ENCODE measurements at regions not wholly inside any gene's neighbourhood (a gene's known extent, or its start where the extent isn't known, plus 50 kb on each side); places are given as distances from the start of the nearest gene placed in this dataset.

DNA sequence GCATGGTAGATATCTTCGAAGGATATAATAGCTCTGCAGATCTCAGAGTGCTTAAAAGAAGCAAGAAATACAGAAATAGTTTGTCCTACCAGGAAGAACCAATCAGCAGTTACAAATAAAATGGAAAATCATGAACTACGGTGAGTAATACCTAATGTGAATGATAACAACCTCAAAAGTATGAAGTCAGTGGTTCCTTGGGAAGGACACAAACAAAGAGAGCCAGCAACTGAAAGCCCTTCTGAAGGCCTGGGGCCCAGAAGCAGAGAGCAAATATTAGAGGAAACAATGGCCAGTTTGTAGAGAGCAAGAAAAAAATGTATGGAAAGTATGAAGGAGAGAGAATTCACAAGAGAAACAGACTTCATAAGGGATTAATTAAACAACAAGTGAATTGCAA, 226.8 kb upstream of the CHST9 start:
- TF ChIP-seq POLR2A (IDR thresholded peaks at IDR 0.05; ENCODE audit: low read depth, low read length): no peak
- TF ChIP-seq ESRRA (IDR thresholded peaks at IDR 0.05; ENCODE audit: low read length): no peak
- TF ChIP-seq, protein P1, sequence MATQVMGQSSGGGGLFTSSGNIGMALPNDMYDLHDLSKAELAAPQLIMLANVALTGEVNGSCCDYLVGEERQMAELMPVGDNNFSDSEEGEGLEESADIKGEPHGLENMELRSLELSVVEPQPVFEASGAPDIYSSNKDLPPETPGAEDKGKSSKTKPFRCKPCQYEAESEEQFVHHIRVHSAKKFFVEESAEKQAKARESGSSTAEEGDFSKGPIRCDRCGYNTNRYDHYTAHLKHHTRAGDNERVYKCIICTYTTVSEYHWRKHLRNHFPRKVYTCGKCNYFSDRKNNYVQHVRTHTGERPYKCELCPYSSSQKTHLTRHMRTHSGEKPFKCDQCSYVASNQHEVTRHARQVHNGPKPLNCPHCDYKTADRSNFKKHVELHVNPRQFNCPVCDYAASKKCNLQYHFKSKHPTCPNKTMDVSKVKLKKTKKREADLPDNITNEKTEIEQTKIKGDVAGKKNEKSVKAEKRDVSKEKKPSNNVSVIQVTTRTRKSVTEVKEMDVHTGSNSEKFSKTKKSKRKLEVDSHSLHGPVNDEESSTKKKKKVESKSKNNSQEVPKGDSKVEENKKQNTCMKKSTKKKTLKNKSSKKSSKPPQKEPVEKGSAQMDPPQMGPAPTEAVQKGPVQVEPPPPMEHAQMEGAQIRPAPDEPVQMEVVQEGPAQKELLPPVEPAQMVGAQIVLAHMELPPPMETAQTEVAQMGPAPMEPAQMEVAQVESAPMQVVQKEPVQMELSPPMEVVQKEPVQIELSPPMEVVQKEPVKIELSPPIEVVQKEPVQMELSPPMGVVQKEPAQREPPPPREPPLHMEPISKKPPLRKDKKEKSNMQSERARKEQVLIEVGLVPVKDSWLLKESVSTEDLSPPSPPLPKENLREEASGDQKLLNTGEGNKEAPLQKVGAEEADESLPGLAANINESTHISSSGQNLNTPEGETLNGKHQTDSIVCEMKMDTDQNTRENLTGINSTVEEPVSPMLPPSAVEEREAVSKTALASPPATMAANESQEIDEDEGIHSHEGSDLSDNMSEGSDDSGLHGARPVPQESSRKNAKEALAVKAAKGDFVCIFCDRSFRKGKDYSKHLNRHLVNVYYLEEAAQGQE (IDR thresholded peaks at IDR 0.05; ENCODE audit: low read depth, low read length): no peak
- TF ChIP-seq, protein P2, sequence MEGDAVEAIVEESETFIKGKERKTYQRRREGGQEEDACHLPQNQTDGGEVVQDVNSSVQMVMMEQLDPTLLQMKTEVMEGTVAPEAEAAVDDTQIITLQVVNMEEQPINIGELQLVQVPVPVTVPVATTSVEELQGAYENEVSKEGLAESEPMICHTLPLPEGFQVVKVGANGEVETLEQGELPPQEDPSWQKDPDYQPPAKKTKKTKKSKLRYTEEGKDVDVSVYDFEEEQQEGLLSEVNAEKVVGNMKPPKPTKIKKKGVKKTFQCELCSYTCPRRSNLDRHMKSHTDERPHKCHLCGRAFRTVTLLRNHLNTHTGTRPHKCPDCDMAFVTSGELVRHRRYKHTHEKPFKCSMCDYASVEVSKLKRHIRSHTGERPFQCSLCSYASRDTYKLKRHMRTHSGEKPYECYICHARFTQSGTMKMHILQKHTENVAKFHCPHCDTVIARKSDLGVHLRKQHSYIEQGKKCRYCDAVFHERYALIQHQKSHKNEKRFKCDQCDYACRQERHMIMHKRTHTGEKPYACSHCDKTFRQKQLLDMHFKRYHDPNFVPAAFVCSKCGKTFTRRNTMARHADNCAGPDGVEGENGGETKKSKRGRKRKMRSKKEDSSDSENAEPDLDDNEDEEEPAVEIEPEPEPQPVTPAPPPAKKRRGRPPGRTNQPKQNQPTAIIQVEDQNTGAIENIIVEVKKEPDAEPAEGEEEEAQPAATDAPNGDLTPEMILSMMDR (IDR thresholded peaks at IDR 0.05 in 2 of 3, conservative IDR thresholded peaks at IDR 0.05 in 1 of 3; ENCODE audit: control insufficient read depth in 2 of 3, extremely low read depth in 1 of 3, insufficient read depth in 1 of 3, low read depth in 3 of 3, low read length in 3 of 3): no peak
- TF ChIP-seq EZH2 (IDR thresholded peaks at IDR 0.05; ENCODE audit: borderline replicate concordance, control insufficient read depth, low read depth, low read length): no peak
- no peak for TF ChIP-seq ETV6 (conservative IDR thresholded peaks at IDR 0.05 in 1 of 2, IDR thresholded peaks at IDR 0.05 in 1 of 2; ENCODE audit: borderline replicate concordance in 1 of 2, low read depth in 1 of 2)
- TF ChIP-seq CHD4 (IDR thresholded peaks at IDR 0.05): no peak
- TF ChIP-seq SMAD1 (IDR thresholded peaks at IDR 0.05; ENCODE audit: low read depth, partially characterized antibody): no peak
- no peak for TF ChIP-seq ZNF274 (IDR thresholded peaks at IDR 0.05; ENCODE audit: insufficient read depth, insufficient read length)
- no peak for TF ChIP-seq KDM1A (IDR thresholded peaks at IDR 0.05; ENCODE audit: borderline replicate concordance)
- TF ChIP-seq GATAD2B (conservative IDR thresholded peaks at IDR 0.05; ENCODE audit: low read depth): no peak
- no peak for TF ChIP-seq HDAC2 (IDR thresholded peaks at IDR 0.05)
- TF ChIP-seq, protein P3, sequence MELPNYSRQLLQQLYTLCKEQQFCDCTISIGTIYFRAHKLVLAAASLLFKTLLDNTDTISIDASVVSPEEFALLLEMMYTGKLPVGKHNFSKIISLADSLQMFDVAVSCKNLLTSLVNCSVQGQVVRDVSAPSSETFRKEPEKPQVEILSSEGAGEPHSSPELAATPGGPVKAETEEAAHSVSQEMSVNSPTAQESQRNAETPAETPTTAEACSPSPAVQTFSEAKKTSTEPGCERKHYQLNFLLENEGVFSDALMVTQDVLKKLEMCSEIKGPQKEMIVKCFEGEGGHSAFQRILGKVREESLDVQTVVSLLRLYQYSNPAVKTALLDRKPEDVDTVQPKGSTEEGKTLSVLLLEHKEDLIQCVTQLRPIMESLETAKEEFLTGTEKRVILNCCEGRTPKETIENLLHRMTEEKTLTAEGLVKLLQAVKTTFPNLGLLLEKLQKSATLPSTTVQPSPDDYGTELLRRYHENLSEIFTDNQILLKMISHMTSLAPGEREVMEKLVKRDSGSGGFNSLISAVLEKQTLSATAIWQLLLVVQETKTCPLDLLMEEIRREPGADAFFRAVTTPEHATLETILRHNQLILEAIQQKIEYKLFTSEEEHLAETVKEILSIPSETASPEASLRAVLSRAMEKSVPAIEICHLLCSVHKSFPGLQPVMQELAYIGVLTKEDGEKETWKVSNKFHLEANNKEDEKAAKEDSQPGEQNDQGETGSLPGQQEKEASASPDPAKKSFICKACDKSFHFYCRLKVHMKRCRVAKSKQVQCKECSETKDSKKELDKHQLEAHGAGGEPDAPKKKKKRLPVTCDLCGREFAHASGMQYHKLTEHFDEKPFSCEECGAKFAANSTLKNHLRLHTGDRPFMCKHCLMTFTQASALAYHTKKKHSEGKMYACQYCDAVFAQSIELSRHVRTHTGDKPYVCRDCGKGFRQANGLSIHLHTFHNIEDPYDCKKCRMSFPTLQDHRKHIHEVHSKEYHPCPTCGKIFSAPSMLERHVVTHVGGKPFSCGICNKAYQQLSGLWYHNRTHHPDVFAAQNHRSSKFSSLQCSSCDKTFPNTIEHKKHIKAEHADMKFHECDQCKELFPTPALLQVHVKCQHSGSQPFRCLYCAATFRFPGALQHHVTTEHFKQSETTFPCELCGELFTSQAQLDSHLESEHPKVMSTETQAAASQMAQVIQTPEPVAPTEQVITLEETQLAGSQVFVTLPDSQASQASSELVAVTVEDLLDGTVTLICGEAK (IDR thresholded peaks at IDR 0.05; ENCODE audit: borderline replicate concordance): no peak
- TF ChIP-seq CBX3 (IDR thresholded peaks at IDR 0.05; ENCODE audit: borderline replicate concordance, low read depth): no peak

All from GM12878 (cell line).